SU-DHL-6 (cell line): ENCODE measurements at regions not wholly inside any gene's neighbourhood (a gene's known extent, or its start where the extent isn't known, plus 50 kb on each side); places are given as distances from the start of the nearest gene placed in this dataset.
"Not testable (repeated sequence)": the region's sequence is repeated elsewhere in the genome, so short reads cannot be mapped to it uniquely, and the experiment has no call there.

ENCODE experiments used
- H2AFZ ChIP-seq: fragments of 200-600 bp; sonication (generic); 2 replicates; pipeline ENCODE4 v1.6.1; 2014; ENCODE audit warnings: low read depth, mild to moderate bottlenecking, moderate library complexity, mixed read lengths, antibody characterized with exemption, low read length; ENCODE audit not compliant: severe bottlenecking
- H3F3A ChIP-seq: fragments of 200-600 bp; shearing (Covaris generic); 2 replicates; pipeline ENCODE4 v1.6.0; 2016; ENCODE audit warnings: antibody characterized with exemption, mild to moderate bottlenecking; ENCODE audit not compliant: insufficient read depth
- H3K27ac ChIP-seq: fragments of 200-600 bp; sonication (generic); 2 replicates; pipeline ENCODE4 v1.5.1; 2016; ENCODE audit warnings: low read depth, mild to moderate bottlenecking, low read length, moderate library complexity, mixed read lengths
- H3K27me3 ChIP-seq: fragments of 200-600 bp; sonication (generic), shearing (Covaris generic); 2 replicates; pipeline ENCODE4 v1.6.0; 2014; ENCODE audit warnings: mild to moderate bottlenecking, low read length
- H3K36me3 ChIP-seq: fragments of 200-600 bp; sonication (generic); 2 replicates; pipeline ENCODE4 v1.6.1; 2014; ENCODE audit warnings: mild to moderate bottlenecking, low read length, mixed read lengths
- H3K4me2 ChIP-seq: fragments of 300-600, 200-600 bp; shearing (Covaris generic), sonication (generic); 2 replicates; pipeline ENCODE4 v1.6.0; 2014; ENCODE audit warnings: low read length, low read depth, mild to moderate bottlenecking; ENCODE audit not compliant: poor library complexity, severe bottlenecking
- H3K4me3 ChIP-seq: fragments of 200-600 bp; sonication (generic); 2 replicates; pipeline ENCODE4 v1.5.1; 2014; ENCODE audit warnings: antibody characterized with exemption, low read length, mild to moderate bottlenecking, mixed read lengths; ENCODE audit not compliant: insufficient read depth, poor library complexity, severe bottlenecking
- H3K79me2 ChIP-seq: fragments of 200-600 bp; sonication (generic); 2 replicates; pipeline ENCODE4 v1.6.1; 2014; ENCODE audit warnings: mild to moderate bottlenecking, low read length, moderate library complexity; ENCODE audit not compliant: insufficient read depth
- H3K9ac ChIP-seq: fragments of 200-600 bp; sonication (generic); 2 replicates; pipeline ENCODE4 v1.7.0; 2014; ENCODE audit warnings: mild to moderate bottlenecking, low read length
- H3K9me2 ChIP-seq: fragments of 200-600 bp; sonication (generic); replicated peaks from 2 replicates; pipeline ENCODE4 v1.6.1; 2014; ENCODE audit warnings: low read length; ENCODE audit not compliant: insufficient read depth
- H3K9me3 ChIP-seq: fragments of 200-600 bp; sonication (generic); 2 replicates; pipeline ENCODE4 v1.6.1; 2014; ENCODE audit warnings: low read length, mixed read lengths; ENCODE audit not compliant: insufficient read depth
- H4K20me1 ChIP-seq: fragments of 200-600 bp; sonication (generic); 2 replicates; pipeline ENCODE4 v1.6.1; 2014; ENCODE audit warnings: low read depth, mild to moderate bottlenecking, antibody characterized with exemption, low read length, moderate library complexity, mixed read lengths
- CTCF ChIP-seq: fragments of 200-600 bp; sonication (generic); IDR thresholded peaks from one replicate; pipeline ENCODE4 v1.5.1; 2017; ENCODE audit warnings: antibody characterized with exemption, mild to moderate bottlenecking, low read length, moderate library complexity; ENCODE audit not compliant: insufficient read depth, poor library complexity, severe bottlenecking
- EZH2phosphoT487 ChIP-seq: fragments of 200-600 bp; sonication (generic), shearing (Covaris generic); conservative IDR thresholded peaks from 2 replicates; pipeline ENCODE4 v1.6.1; 2018; ENCODE audit warnings: mild to moderate bottlenecking, antibody characterized with exemption, low read length, moderate library complexity, mixed read lengths

GRCh38 chr6:169099411-169100202, 154.0 kb downstream of the THBS2 start:
- Histone ChIP-seq H3K36me3 (no peaks in the 10 kb centered on the region), H2AFZ (no peak overlapping the region), H3F3A (no peaks in the 10 kb centered on the region), H3K9me2 (no peaks in the 10 kb centered on the region), H3K4me2 (no peak overlapping the region), H3K9ac (no peak overlapping the region), H3K9me3 (no peaks in the 10 kb centered on the region), H3K4me3 (no peak overlapping the region), H3K27ac (no peak overlapping the region), H3K79me2 (no peaks in the 10 kb centered on the region), H3K27me3 (no peaks in the 10 kb centered on the region), H4K20me1 (no peaks in the 10 kb centered on the region)
- TF ChIP-seq CTCF, result no peak
- no peak for TF ChIP-seq EZH2phosphoT487

- not testable (repeated sequence) for H4K20me1 ChIP-seq, H2AFZ ChIP-seq, H3K79me2 ChIP-seq, H3K4me3 ChIP-seq, H3K9me3 ChIP-seq, H3K27ac ChIP-seq, H3K9me2 ChIP-seq, H3F3A ChIP-seq, H3K4me2 ChIP-seq, H3K36me3 ChIP-seq, H3K9ac ChIP-seq, H3K27me3 ChIP-seq
Observed at GRCh38 chr6:169098651-169099050, 155.0 kb downstream of the THBS2 start.

GRCh38 chr6:169098116-169098515, 155.5 kb downstream of the THBS2 start:
- H3F3A ChIP-seq, result no peaks in the 10 kb centered on the region

More at GRCh38 chr6:169098116-169098515, 155.5 kb downstream of the THBS2 start:
- Histone ChIP-seq H3K9me3 (no peaks in the 10 kb centered on the region), H3K4me2 (no peak overlapping the region), H3K9me2 (no peaks in the 10 kb centered on the region), H3K27me3 (no peaks in the 10 kb centered on the region), H3K79me2 (no peaks in the 10 kb centered on the region), H3K4me3 (no peak overlapping the region), H3K9ac (no peak overlapping the region), H4K20me1 (no peaks in the 10 kb centered on the region), H2AFZ (no peak overlapping the region), H3K36me3 (no peaks in the 10 kb centered on the region), H3K27ac (no peak overlapping the region)
- TF ChIP-seq CTCF (no peak), EZH2phosphoT487 (no peak)
